GM18505 (cell line): ENCODE measurements at regions not wholly inside any gene's neighbourhood (a gene's known extent, or its start where the extent isn't known, plus 50 kb on each side); places are given as distances from the start of the nearest gene placed in this dataset.
A peak's percentile ranks its signal among the peaks of the same experiment; 100 is the strongest.

Source experiments
- ATAC-seq: cut with Tn5 transposase; IDR thresholded peaks from one replicate; pipeline ENCODE4 v1.9.1; 2021; ENCODE audit not compliant: unreplicated experiment
- POLR2A ChIP-seq: IDR thresholded peaks from 4 replicates; pipeline ENCODE4 v1.6.1; 2011; ENCODE audit warnings: borderline replicate concordance; ENCODE audit not compliant: insufficient read depth, insufficient read length; ENCODE audit errors: extremely low read depth

- ATAC-seq, result no peak
Observed at GRCh38 chr6:102655823-102656222, 1262.3 kb downstream of the GRIK2 start.

GRCh38 chr6:102641426-102641825, 1247.9 kb downstream of the GRIK2 start:
- TF ChIP-seq POLR2A, result no peak

More at GRCh38 chr6:102655823-102656222, 1262.3 kb downstream of the GRIK2 start:
- no peak for TF ChIP-seq POLR2A

DNA sequence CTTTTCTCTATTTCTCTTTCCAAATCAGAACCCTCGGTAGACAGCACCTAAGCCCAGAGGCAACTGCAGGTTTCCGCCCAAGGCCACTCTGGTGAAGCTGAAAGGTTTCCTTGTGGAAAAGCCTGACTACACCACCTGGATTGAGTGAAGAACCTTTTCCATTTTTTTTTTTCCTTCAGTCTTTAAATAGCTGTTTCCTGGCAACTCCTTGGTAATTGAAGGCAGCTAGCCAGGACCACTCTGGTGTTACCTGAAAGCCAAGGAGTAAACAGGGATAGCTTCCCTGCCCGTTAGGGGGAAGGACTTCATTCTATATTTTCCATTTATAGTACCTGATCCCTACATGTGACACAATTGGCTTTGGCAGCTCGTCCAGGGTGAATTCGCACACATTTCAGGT, 1238.4 kb downstream of the GRIK2 start:
- no peak for TF ChIP-seq POLR2A
- ATAC-seq, result no peak

More at GRCh38 chr6:102641426-102641825, 1247.9 kb downstream of the GRIK2 start:
- no peak for ATAC-seq

GRCh38 chr6:102623201-102623600, 1229.7 kb downstream of the GRIK2 start:
- TF ChIP-seq POLR2A, result no peak
- ATAC-seq, result no peak

DNA sequence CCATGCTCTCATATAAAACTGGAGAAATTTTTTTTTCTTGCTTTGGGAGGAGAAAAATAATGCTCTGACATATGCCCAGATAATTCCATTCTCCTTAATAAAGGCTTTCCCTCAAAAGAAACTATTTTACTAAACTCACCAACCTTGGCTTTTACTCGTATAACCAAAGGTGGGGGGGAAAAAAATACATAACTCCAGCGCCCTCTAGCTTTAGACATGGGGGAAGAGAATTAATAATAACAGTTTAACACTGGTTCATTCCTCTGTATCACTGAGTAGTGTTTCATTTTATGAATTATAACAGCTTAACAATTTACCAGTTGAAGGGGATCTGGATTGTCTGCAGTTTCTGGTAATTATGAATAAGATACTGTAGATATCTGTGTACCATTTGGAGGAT, 1226.1 kb downstream of the GRIK2 start:
- no peak for ATAC-seq
- no peak for TF ChIP-seq POLR2A

DNA sequence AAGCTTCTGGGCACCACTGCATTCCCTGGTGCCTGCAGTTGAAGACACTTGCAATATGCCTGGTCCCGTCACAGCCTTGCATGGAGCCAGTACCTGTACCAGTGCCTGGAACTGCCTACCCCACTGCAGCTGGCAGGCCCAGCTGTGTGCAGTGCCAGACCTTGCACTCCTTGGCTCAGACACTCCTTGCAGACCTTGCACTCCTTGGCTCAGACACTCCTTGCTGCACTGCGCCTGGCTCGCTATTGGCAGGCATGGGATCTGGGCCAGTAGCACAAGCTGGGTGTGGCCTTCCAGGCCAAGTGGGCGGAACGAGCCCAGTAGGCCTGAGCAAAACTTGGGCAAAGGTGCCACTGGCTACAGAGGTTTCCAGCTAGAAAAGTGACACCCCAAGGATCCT, 1189.1 kb downstream of the GRIK2 start:
- no peak for TF ChIP-seq POLR2A
- no peak for ATAC-seq

GRCh38 chr6:102581378-102582124, 1188.0 kb downstream of the GRIK2 start:
- TF ChIP-seq POLR2A, result no peak
- ATAC-seq, result no peak

DNA sequence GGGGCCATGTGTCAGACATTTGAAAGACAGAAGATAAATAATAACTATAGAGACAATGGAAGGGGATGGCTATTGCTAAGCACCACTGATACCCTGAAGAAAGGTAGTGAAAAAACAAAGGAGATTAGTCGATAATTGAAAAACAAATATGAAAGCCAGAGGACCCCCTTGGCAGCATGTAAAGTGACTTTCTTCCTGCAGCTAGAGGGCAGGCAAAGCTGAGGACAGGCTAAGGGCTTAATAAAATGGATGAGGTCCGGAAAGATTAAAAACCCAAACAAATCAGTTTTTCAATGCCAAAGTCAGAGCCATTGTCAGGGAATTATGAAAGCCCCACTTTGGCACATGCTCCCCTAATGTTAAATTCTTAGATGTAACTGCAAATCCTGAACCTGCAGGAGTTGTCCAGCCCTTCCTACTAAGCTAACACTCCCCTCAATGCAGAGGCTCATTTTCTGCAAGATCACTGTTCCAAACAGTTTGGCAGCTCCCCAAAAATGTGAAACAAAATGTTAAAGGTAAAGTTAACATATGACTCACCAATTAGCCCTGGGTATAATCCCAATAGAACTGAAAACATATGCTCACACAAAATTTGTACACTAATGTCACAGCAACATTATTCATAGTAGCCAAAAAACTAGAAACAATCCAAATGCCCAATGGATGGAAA, 1177.9 kb downstream of the GRIK2 start:
- TF ChIP-seq POLR2A, result no peak
- ATAC-seq, result no peak

DNA sequence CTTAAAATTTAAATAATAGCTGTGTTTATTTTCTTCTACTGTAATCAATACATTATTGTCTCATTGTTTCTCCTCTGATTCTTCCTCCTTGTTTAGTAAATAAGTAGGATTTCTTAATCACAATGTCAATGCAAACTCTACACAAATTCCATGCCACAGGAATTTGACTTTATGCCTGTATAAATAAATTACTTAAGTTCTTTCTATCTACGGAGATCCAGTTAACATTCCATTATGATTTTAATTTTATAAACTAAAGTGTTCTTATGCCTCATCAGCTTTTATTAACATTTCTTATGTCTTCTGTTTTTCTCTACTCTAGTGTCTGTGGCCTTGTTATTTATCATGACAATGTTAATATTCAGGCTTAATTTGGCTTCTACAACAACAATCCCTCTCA, 1169.2 kb downstream of the GRIK2 start:
- no peak for ATAC-seq

DNA sequence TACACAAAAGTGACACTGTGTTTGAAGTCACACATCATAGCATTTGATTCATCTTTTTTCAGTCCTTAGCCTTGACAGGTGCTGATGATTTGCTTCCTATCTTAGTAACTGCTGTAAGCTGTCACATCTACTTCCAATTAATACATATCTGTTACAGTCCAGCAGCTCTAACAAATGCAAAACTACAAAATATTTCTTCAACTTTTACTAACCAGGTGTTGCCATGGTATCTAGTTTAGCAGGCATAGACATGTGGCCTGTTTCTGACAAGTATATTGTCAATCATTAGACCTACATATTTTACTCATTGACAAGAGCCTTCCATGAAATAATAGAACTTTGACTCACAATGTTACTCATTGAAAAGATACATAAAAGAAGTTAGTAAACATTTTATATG, 1159.7 kb downstream of the GRIK2 start:
- no peak for ATAC-seq
- TF ChIP-seq POLR2A, result no peak

More for the DNA sequence above, 1169.2 kb downstream of the GRIK2 start:
- TF ChIP-seq POLR2A, result no peak

DNA sequence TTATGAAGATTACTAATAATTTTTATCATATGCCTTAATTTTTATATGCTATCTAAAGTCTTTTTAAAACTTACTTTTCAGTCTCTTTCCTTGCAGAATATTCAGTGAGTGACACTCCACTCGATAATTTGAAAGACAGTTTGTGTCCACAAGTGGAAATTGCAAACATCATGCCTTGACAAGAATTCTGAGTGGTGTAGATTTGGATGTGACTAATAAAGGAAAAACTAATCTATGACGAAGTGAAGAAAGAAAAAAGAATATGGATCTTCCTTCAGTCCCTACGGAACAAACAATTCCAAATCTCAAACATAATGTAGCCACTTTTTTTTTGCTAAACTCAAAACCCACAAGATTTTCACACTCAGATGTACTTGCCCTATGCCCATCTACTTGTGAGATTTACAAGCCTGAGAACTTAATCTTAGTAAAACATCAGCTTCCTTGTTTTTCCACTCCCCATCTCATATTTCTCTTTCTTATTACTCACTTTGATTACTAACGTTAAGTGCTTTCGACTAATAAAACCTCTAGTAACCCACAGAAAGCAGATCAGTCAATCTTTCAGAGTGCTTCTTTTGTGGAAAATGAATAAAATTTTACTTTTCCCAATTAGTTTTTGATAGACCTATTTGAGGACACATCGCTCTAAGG, 1155.8 kb downstream of the GRIK2 start:
- ATAC-seq, result no peak
- TF ChIP-seq POLR2A, result no peak

DNA sequence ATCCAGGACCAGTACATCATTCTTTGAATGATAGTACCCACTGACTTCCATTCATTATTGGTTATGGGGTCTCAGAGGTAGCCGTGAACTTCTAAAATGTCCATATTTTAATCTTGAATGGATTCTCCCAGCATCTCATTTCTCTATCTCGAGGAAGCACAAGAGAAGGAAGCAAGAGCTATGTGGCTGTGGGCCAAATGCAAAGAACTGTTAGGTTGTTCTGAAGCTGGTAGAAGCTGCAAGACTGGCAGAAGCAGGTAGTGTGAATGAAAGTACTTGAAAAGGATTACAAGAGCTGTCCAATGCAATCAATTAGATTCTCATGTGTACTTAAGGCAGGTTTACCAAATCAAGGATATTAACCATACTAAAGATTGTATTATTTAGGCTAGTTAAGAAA, 1131.8 kb downstream of the GRIK2 start:
- no peak for TF ChIP-seq POLR2A
- ATAC-seq, result no peak

DNA sequence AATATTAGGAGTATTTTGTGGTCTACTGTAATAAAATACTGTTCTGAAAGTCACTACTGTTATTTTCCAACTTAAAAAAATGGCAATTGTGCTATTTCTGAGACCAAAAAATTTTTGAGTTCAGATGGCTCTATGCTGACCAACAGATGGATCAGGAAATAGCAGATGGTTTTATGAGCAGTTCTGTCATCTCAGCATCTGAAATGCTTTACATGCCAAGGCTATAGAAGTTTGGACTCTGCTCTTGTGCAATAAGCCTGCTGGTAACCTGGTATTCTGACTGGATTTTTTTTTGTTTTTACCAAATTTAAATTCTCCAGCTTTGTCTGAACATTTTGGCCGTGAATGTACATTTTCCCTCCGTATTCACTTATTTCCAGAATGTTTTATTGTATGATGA, 1127.5 kb downstream of the GRIK2 start:
- no peak for ATAC-seq
- no peak for TF ChIP-seq POLR2A

GRCh38 chr6:102517506-102517905, 1124.0 kb downstream of the GRIK2 start:
- TF ChIP-seq POLR2A, result no peak
- ATAC-seq, result no peak

- no peak for TF ChIP-seq POLR2A
- ATAC-seq, result peak; percentile 60
Observed at GRCh38 chr6:102501615-102502014, 1108.1 kb downstream of the GRIK2 start.

DNA sequence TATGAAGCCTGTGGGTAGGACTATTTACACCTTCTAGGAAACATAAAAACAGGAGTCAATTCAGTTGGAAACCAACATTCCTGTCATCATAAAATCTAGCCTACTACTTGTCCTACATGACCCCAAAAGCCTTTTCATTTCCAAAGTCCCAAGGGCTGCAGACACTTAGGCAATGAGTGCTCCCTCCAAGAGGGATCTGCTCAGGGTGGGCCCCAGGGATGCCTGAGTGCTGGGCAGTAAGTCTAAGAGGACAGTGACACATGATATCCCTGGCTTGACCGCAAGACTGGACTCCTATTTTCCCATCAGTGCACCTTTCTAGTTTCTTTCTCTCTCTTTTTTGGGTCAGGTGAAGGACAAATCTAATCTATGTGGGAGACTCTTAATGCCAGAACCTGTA, 1101.3 kb downstream of the GRIK2 start:
- no peak for TF ChIP-seq POLR2A
- no peak for ATAC-seq
